T47D (cell line): ENCODE measurements at regions not wholly inside any gene's neighbourhood (a gene's known extent, or its start where the extent isn't known, plus 50 kb on each side); places are given as distances from the start of the nearest gene placed in this dataset.

Source experiments
- DNase-seq, 2 experiments: peaks; one replicate each; pipeline versions ENCODE4 v3.0.0 to v3.0.0-alpha.2; 2011 to 2012; ENCODE audit warnings: low read depth in 1 of 2, low spot score in 1 of 2
- JUND ChIP-seq: IDR thresholded peaks from 2 replicates; pipeline ENCODE4 v1.6.1; 2012; ENCODE audit warnings: low read depth
- in situ Hi-C: cut with HindIII; loops from 2 replicates; pipeline ENCODE4 v1.10.0; 2016; ENCODE audit warnings: low sequenced_read_pairs, low pct_unique_long_range_greater_than_20kb

GRCh38 chr1:93815366-93816110 lies 63.5 kb downstream of the DNTTIP2 start:
- DNase-seq, result no peak
- in situ Hi-C loops, result no loop called here
- no peak for TF ChIP-seq JUND

DNA sequence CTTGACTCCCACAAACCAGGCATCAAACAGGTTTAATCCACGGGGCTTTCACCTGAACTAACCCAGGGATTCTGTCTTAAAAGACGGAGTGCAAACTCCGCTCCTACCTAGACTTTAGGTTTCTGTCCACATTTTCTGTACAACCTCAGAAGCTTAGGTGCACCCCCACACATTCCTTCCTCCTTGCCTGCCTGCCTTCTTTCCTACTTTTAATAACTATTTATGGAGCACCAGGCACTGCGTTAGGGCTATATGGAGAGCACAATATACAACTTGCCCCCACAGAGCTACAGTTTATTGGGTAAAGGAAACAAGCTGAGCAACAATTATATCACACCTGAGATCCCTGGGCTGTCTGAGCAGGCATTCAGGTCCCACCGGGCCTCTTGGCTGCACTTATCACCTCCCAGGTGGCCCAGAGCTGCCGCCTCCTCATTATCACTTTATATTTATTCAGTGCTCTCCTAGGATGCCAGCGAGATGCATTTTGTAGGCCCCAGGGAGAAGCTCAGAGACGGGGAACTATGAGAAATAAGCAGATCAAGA lies 64.1 kb downstream of the DNTTIP2 start:
- in situ Hi-C loops, result no loop called here
- TF ChIP-seq JUND, result no peak
- no peak for DNase-seq

DNA sequence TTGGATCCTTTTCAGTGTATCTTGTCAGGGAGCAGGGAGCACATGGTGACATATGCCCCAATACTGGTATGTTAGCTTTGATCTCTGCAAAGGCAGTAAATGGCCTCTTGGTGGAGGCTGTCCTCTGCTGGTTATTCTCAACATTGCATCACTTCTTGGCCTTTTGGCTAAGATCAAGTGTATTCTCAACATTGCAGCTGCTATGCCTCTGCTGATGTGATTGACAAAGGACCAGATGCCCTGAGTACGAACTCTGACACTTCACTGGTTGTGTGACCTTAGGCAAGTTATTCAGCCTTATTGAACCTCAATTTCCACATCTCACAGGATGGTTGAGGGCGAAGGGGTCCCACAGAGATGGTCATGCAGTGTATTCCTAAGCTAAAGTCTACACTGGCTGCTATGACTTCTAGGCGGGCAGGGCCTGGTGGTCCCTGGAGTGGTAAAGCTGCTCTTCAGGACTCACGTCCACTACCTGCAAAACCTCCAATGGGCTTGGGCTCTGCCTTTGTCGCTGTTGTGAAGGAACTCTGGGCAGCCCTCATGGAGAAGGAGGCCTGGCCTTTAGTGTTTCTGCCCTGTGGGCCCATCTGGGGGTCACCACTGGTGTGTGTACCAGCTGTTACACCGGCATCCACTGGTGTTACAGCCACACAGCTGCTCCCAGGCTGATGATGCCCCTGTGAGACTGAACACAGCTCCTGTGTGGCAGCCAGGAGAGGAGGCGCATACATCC lies 64.8 kb downstream of the DNTTIP2 start:
- in situ Hi-C loops, result no loop called here

GRCh38 chr1:93813076-93813475 lies 65.9 kb downstream of the DNTTIP2 start:
- in situ Hi-C loops, result no loop called here
- peak in 1 of 2 experiments; percentile 49 for DNase-seq
- TF ChIP-seq JUND, result no peak

More for the DNA sequence above, 64.8 kb downstream of the DNTTIP2 start:
- DNase-seq, result peak; percentile 17 to 84
- TF ChIP-seq JUND, result no peak

- in situ Hi-C loops, result no loop called here
- no peak for TF ChIP-seq JUND
- DNase-seq, result no peak
These were observed 67.5 kb downstream of the DNTTIP2 start for GRCh38 chr1:93811326-93812065.

DNA sequence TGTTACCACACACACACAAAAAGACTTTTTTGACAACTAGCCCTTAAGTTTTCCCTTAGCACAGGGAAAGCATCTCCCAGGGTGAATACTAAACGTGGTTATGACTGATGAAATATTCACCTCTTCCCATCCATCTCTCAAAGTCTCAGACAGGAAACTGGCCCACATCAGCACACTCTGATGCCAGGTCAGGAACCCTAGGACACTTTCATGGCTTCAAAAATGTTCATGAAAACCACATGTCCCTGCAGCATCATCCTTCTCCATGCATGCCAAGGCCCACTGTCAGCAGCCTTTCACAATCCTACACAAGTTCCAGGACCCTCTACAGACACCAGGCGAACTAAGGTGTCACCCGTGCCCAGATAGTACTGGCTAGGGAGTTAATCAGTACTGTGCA lies 68.7 kb downstream of the DNTTIP2 start:
- no peak for TF ChIP-seq JUND
- in situ Hi-C loops, result no loop called here
- DNase-seq, result no peak

GRCh38 chr1:93808871-93809270 lies 70.1 kb downstream of the DNTTIP2 start:
- DNase-seq, result no peak
- in situ Hi-C loops, result no loop called here
- TF ChIP-seq JUND, result no peak

DNA sequence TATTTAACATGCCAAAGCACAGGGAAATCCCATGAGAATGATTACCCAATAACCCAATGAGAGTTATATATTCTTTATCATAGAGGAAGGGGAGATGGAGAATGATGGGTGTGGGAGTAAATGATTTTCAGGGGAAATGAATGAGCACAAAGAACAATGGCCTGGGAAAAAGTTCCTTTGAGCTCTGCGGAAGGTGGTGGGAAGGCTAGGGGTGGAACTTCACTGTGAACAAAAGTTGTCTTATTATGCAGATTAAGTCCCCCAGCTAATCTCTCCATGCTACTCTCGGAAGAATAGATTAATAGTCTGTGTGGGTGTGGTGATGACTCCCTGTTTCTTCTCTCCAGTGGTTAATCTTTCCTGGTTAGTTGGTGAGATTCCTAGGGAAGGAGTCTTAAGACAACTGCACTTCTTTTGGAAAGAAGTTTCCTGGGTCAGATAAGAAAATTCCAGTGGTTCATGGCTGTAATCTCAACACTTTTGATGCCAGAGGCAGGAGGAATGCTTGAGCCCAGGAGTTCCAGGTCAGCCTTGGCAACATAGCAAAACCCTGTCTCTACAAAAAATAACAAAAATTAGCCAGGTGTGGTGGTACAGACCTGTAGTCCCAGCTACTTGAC lies 71.6 kb downstream of the DNTTIP2 start:
- DNase-seq, result no peak
- in situ Hi-C loops, result no loop called here
- no peak for TF ChIP-seq JUND

GRCh38 chr1:93805027-93805610 lies 73.9 kb downstream of the DNTTIP2 start:
- TF ChIP-seq JUND, result no peak
- DNase-seq, result no peak
- in situ Hi-C loops, result no loop called here

- in situ Hi-C loops, result no loop called here
- no peak for DNase-seq
- TF ChIP-seq JUND, result no peak
These were observed 74.6 kb downstream of the DNTTIP2 start for GRCh38 chr1:93804412-93804811.

DNA sequence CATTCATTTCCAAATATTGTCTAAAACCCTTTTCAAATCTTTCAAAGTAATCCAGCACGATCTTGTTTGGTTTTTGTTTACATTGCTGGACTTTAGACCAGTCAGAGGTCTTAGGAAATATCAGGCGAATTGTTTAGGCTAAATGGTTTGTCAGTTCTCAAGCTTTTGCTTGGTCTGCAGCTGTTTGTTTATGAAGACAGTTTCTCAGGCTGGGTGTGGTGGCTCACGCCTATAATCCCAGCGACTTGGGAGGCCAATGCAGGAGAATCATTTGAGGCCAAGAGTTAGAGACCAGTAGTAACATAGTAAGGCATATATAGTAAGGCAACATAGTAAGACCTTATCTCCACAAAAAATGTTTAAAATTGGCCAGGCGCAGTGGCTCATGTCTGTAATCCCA lies 77.5 kb downstream of the DNTTIP2 start:
- no peak for TF ChIP-seq JUND
- no peak for DNase-seq
- in situ Hi-C loops, result no loop called here

DNA sequence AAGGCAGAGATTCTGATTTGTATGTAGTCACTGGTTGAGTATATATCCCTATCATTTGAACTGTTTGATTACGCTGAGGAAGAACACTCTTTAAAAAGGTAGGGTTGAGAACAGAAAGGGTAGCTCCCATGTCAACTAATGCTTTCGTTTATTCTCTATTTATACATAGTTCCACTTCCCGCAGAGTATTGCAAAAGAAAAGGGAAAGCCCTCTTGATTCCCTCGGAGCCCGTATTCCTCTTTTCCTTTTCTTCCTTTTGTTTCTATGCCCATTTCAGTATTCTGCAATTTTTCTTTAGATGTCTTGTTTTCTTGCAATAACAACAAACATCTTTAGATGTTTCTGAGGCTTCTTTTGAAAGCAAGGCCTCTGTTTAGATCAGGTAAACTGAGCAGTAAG lies 78.2 kb downstream of the DNTTIP2 start:
- DNase-seq, result no peak
- no peak for TF ChIP-seq JUND
- in situ Hi-C loops, result no loop called here
